ENCODE measurements at regions not wholly inside any gene's neighbourhood (a gene's known extent, or its start where the extent isn't known, plus 50 kb on each side); places are given as distances from the start of the nearest gene placed in this dataset.

- DNase-seq: no peak
These were observed 144.7 kb downstream of the SLC4A3 start for GRCh38 chr2:219772103-219772635.

- DNase-seq: no peak
These were observed 145.3 kb downstream of the SLC4A3 start for GRCh38 chr2:219772697-219773096.

GRCh38 chr2:219775506-219775905, 148.1 kb downstream of the SLC4A3 start:
- no peak for DNase-seq

GRCh38 chr2:219777388-219777787, 150.0 kb downstream of the SLC4A3 start:
- no peak for DNase-seq

- DNase-seq: no peak
These were observed 150.8 kb downstream of the SLC4A3 start for GRCh38 chr2:219778189-219778588.

- no peak for DNase-seq
These were observed 155.4 kb downstream of the SLC4A3 start for GRCh38 chr2:219782737-219783348.

- DNase-seq: no peak
These were observed 156.0 kb downstream of the SLC4A3 start for GRCh38 chr2:219783359-219783975.

- DNase-seq: no peak
These were observed 156.7 kb downstream of the SLC4A3 start for GRCh38 chr2:219784178-219784577.

GRCh38 chr2:219789476-219789875, 162.0 kb downstream of the SLC4A3 start:
- no peak for DNase-seq

GRCh38 chr2:219792446-219792845, 165.0 kb downstream of the SLC4A3 start:
- no peak for DNase-seq

GRCh38 chr2:219798430-219798829, 171.0 kb downstream of the SLC4A3 start:
- DNase-seq: no peak

- no peak for DNase-seq
These were observed 175.9 kb downstream of the SLC4A3 start for GRCh38 chr2:219803294-219803693.

GRCh38 chr2:219810895-219811294, 183.5 kb downstream of the SLC4A3 start:
- no peak for DNase-seq

- no peak for DNase-seq
These were observed 185.2 kb downstream of the SLC4A3 start for GRCh38 chr2:219812672-219813071.

GRCh38 chr2:219820767-219821166, 193.3 kb downstream of the SLC4A3 start:
- no peak for DNase-seq

GRCh38 chr2:219823574-219823973, 196.1 kb downstream of the SLC4A3 start:
- no peak for DNase-seq

GRCh38 chr2:219824996-219825395, 197.6 kb downstream of the SLC4A3 start:
- no peak for DNase-seq

GRCh38 chr2:219828127-219828526, 200.7 kb downstream of the SLC4A3 start:
- DNase-seq: no peak

- DNase-seq: no peak
These were observed 202.4 kb downstream of the SLC4A3 start for GRCh38 chr2:219829667-219830352.

GRCh38 chr2:219830353-219830738, 202.9 kb downstream of the SLC4A3 start:
- no peak for DNase-seq

- no peak for DNase-seq
These were observed 204.5 kb downstream of the SLC4A3 start for GRCh38 chr2:219831957-219832356.

- DNase-seq: no peak
These were observed 205.5 kb downstream of the SLC4A3 start for GRCh38 chr2:219832904-219833303.

GRCh38 chr2:219835493-219835892, 208.1 kb downstream of the SLC4A3 start:
- DNase-seq: no peak

GRCh38 chr2:219836647-219837177, 209.3 kb downstream of the SLC4A3 start:
- DNase-seq: no peak
